DND-41 (cell line): ENCODE measurements at regions not wholly inside any gene's neighbourhood (a gene's known extent, or its start where the extent isn't known, plus 50 kb on each side); places are given as distances from the start of the nearest gene placed in this dataset.

ENCODE experiments used
- ATAC-seq: fragments of 200-7000 bp; cut with Tn5 transposase; 3 replicates; pipeline ENCODE4 v1.9.1; 2021; ENCODE audit warnings: low read depth; ENCODE audit not compliant: insufficient read depth
- DNase-seq: peaks from one replicate; pipeline ENCODE4 v3.0.0-alpha.2; 2020
- H2AFZ ChIP-seq: 2 replicates; pipeline ENCODE4 v1.6.0; 2012; ENCODE audit warnings: low read depth, low read length
- H3K27ac ChIP-seq: 2 replicates; pipeline ENCODE4 v1.5.1; 2012; ENCODE audit warnings: low read length, inconsistent platforms
- H3K27me3 ChIP-seq: fragments of 200-600 bp; sonication (generic); 2 replicates; pipeline ENCODE4 v1.6.0; 2012; ENCODE audit warnings: low read length, mild to moderate bottlenecking, inconsistent platforms; ENCODE audit not compliant: insufficient read depth, poor library complexity
- H3K36me3 ChIP-seq: 2 replicates; pipeline ENCODE4 v1.5.1; 2012; ENCODE audit warnings: low read length, inconsistent platforms; ENCODE audit not compliant: insufficient read depth
- H3K4me1 ChIP-seq: 2 replicates; pipeline ENCODE4 v1.5.1; 2012; ENCODE audit warnings: mild to moderate bottlenecking, low read length; ENCODE audit not compliant: insufficient read depth
- H3K4me2 ChIP-seq: 2 replicates; pipeline ENCODE4 v1.6.0; 2012; ENCODE audit warnings: mild to moderate bottlenecking, moderate library complexity, low read length, inconsistent platforms; ENCODE audit not compliant: insufficient read depth
- H3K4me3 ChIP-seq, 2 experiments: fragments of 200-600 bp in 1 of 2; shearing (Covaris generic) in 1 of 2; 2 replicates each; pipeline ENCODE4 v1.5.1; 2012 to 2016; ENCODE audit warnings: inconsistent platforms in 2 of 2, low read length in 2 of 2, mild to moderate bottlenecking in 2 of 2, low read depth in 1 of 2, moderate library complexity in 1 of 2
- H3K79me2 ChIP-seq: 2 replicates; pipeline ENCODE4 v1.6.0; 2012; ENCODE audit warnings: low read length, inconsistent platforms; ENCODE audit not compliant: insufficient read depth
- H3K9ac ChIP-seq: 2 replicates; pipeline ENCODE4 v1.6.0; 2012; ENCODE audit warnings: low read depth, mild to moderate bottlenecking, inconsistent platforms, low read length, moderate library complexity
- H3K9me3 ChIP-seq: 2 replicates; pipeline ENCODE4 v1.5.1; 2012; ENCODE audit warnings: low read length, moderate library complexity, mild to moderate bottlenecking, inconsistent platforms; ENCODE audit not compliant: insufficient read depth, severe bottlenecking
- H4K20me1 ChIP-seq: 2 replicates; pipeline ENCODE4 v1.6.0; 2012; ENCODE audit warnings: low read length; ENCODE audit not compliant: insufficient read depth
- CTCF ChIP-seq: IDR thresholded peaks from 2 replicates; pipeline ENCODE4 v1.5.1; 2012; ENCODE audit warnings: borderline replicate concordance, low read length, moderate library complexity, mild to moderate bottlenecking; ENCODE audit not compliant: poor library complexity, severe bottlenecking; ENCODE audit errors: extremely low read depth
- EZH2 ChIP-seq: IDR thresholded peaks from 3 replicates; pipeline ENCODE4 v1.6.1; 2012; ENCODE audit warnings: borderline replicate concordance, low read depth, mild to moderate bottlenecking, moderate library complexity, low read length, inconsistent platforms; ENCODE audit not compliant: severe bottlenecking

DNA sequence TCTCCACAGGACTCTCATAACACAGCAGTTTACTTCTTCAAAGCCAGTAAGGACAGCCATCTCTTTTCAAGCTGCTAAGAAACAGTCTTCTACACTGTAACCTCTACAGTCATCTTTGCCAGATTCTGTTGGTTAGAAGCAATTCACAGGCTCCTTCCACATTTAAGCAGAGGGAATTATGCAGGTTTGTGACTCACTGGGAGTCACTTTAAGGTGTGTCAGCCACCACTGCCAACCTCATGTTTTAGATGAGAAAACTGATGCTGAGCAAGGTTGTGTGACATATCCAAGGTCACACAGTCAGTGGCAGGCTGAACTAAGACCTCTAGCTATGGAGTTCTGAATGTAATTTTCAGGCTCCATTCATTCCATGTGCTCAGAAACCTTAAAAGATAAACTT, 143.5 kb downstream of the QDPR start:
- TF ChIP-seq EZH2 (no peak), CTCF (no peak)
- Histone ChIP-seq H2AFZ (no peak overlapping the region), H3K9me3 (no peaks in the 10 kb centered on the region), H3K9ac (no peak overlapping the region), H3K27ac (no peak overlapping the region), H3K27me3 (no peaks in the 10 kb centered on the region), H4K20me1 (no peaks in the 10 kb centered on the region), H3K4me3 (no peak overlapping the region), H3K4me2 (no peak overlapping the region), H3K4me1 (no peaks in the 10 kb centered on the region), H3K36me3 (no peaks in the 10 kb centered on the region), H3K79me2 (no peaks in the 10 kb centered on the region)
- ATAC-seq (no peak), DNase-seq (no peak)

- TF ChIP-seq CTCF (no peak), EZH2 (no peak)
- Histone ChIP-seq H3K4me1 (no peaks in the 10 kb centered on the region), H3K4me3 (no peak overlapping the region), H4K20me1 (no peaks in the 10 kb centered on the region), H3K27ac (no peak overlapping the region), H3K36me3 (no peaks in the 10 kb centered on the region), H3K9ac (no peak overlapping the region), H3K9me3 (no peaks in the 10 kb centered on the region), H3K79me2 (no peaks in the 10 kb centered on the region), H3K4me2 (no peak overlapping the region), H3K27me3 (no peaks in the 10 kb centered on the region), H2AFZ (no peak overlapping the region)
- DNase-seq, result no peak
- ATAC-seq, result no peak
These were observed 144.7 kb downstream of the QDPR start for GRCh38 chr4:17367201-17367600.

- Histone ChIP-seq H2AFZ (no peak overlapping the region), H3K4me1 (no peaks in the 10 kb centered on the region), H3K79me2 (no peaks in the 10 kb centered on the region), H3K9me3 (no peaks in the 10 kb centered on the region), H3K27ac (no peak overlapping the region), H3K4me2 (no peak overlapping the region), H4K20me1 (no peaks in the 10 kb centered on the region), H3K9ac (no peak overlapping the region), H3K27me3 (no peaks in the 10 kb centered on the region), H3K36me3 (no peaks in the 10 kb centered on the region), H3K4me3 (no peak overlapping the region)
- no peak for ATAC-seq
- no peak for TF ChIP-seq EZH2
- TF ChIP-seq CTCF, result no peak
- DNase-seq, result no peak
These were observed 145.4 kb downstream of the QDPR start for GRCh38 chr4:17366496-17366895.

- no peaks in the 10 kb centered on the region for H3K79me2 ChIP-seq
- H3K27me3 ChIP-seq, result no peaks in the 10 kb centered on the region
- no peak for TF ChIP-seq CTCF
- no peak for TF ChIP-seq EZH2
- no peak overlapping the region for H2AFZ ChIP-seq
- no peak overlapping the region for H3K9ac ChIP-seq
- no peaks in the 10 kb centered on the region for H3K9me3 ChIP-seq
- no peak overlapping the region for H3K27ac ChIP-seq
- H3K4me2 ChIP-seq, result no peak overlapping the region
- DNase-seq (no peak), ATAC-seq (peak; percentile 54; the same call in 1 of the 3 replicates)
- no peaks in the 10 kb centered on the region for H3K36me3 ChIP-seq
- no peaks in the 10 kb centered on the region for H4K20me1 ChIP-seq
- H3K4me3 ChIP-seq, result no peak overlapping the region
- H3K4me1 ChIP-seq, result no peaks in the 10 kb centered on the region
These were observed 149.5 kb downstream of the QDPR start for GRCh38 chr4:17362430-17362829.
